ENCODE measurements at regions not wholly inside any gene's neighbourhood (a gene's known extent, or its start where the extent isn't known, plus 50 kb on each side); places are given as distances from the start of the nearest gene placed in this dataset.

GRCh38 chr13:72316716-72317115 is 410.7 kb downstream of the MZT1 start:
- DNase-seq, result no peak

- DNase-seq, result no peak
Measured at GRCh38 chr13:72315312-72315711, 412.1 kb downstream of the MZT1 start.

GRCh38 chr13:72314210-72314609 is 413.2 kb downstream of the MZT1 start:
- no peak for DNase-seq

- DNase-seq, result no peak
Measured at GRCh38 chr13:72313546-72313945, 413.9 kb downstream of the MZT1 start.

GRCh38 chr13:72303941-72304746 is 423.3 kb downstream of the MZT1 start:
- DNase-seq, result no peak

GRCh38 chr13:72296246-72296645 is 429.2 kb upstream of the DACH1 start:
- DNase-seq, result no peak

GRCh38 chr13:72295153-72295552 is 428.1 kb upstream of the DACH1 start:
- DNase-seq, result no peak

- no peak for DNase-seq
Measured at GRCh38 chr13:72293206-72293605, 426.2 kb upstream of the DACH1 start.

GRCh38 chr13:72290962-72291681 is 424.1 kb upstream of the DACH1 start:
- DNase-seq, result no peak

- DNase-seq, result no peak
Measured at GRCh38 chr13:72286421-72286820, 419.4 kb upstream of the DACH1 start.

- no peak for DNase-seq
Measured at GRCh38 chr13:72284791-72285190, 417.8 kb upstream of the DACH1 start.

GRCh38 chr13:72261732-72262131 is 394.7 kb upstream of the DACH1 start:
- no peak for DNase-seq

GRCh38 chr13:72259528-72259927 is 392.5 kb upstream of the DACH1 start:
- no peak for DNase-seq

- no peak for DNase-seq
Measured at GRCh38 chr13:72258340-72258981, 391.5 kb upstream of the DACH1 start.

GRCh38 chr13:72255908-72256307 is 388.9 kb upstream of the DACH1 start:
- DNase-seq, result no peak

GRCh38 chr13:72253754-72254153 is 386.8 kb upstream of the DACH1 start:
- DNase-seq, result no peak

GRCh38 chr13:72246396-72246795 is 379.4 kb upstream of the DACH1 start:
- no peak for DNase-seq

- no peak for DNase-seq
Measured at GRCh38 chr13:72244788-72245187, 377.8 kb upstream of the DACH1 start.

- no peak for DNase-seq
Measured at GRCh38 chr13:72230131-72230530, 363.1 kb upstream of the DACH1 start.

GRCh38 chr13:72229067-72229466 is 362.1 kb upstream of the DACH1 start:
- DNase-seq, result no peak

- DNase-seq, result no peak
Measured at GRCh38 chr13:72221276-72221962, 354.4 kb upstream of the DACH1 start.

- DNase-seq, result no peak
Measured at GRCh38 chr13:72218966-72219365, 352.0 kb upstream of the DACH1 start.

GRCh38 chr13:72217142-72217541 is 350.1 kb upstream of the DACH1 start:
- no peak for DNase-seq

Data from activated naive CD4-positive, alpha-beta T cell treated with anti-CD3 and anti-CD28 coated beads, Interleukin-2, amount 50 U/mL, for 16 hours (primary cell).